Thoracic aorta (tissue), 2 donors: ENCODE measurements at regions not wholly inside any gene's neighbourhood (a gene's known extent, or its start where the extent isn't known, plus 50 kb on each side); places are given as distances from the start of the nearest gene placed in this dataset.

ENCODE experiments used
- ATAC-seq: fragments of 150-250 bp; one replicate; pipeline ENCODE4 v1.8.0; 2017; ENCODE audit warnings: low read depth; ENCODE audit not compliant: insufficient number of reproducible peaks, low FRiP score
- DNase-seq: peaks from one replicate; pipeline ENCODE4 v3.0.0-alpha.2; 2020; ENCODE audit warnings: low spot score
- H3K27ac ChIP-seq, 2 donors: fragments of 200-600 bp; sonication (generic); 1 replicate in 1 of 2; 2 replicates in 1 of 2; pipeline ENCODE4 v1.5.1; 2016; ENCODE audit warnings: mild to moderate bottlenecking in 2 of 2, moderate library complexity in 2 of 2
- H3K27me3 ChIP-seq: fragments of 200-600 bp; sonication (generic); replicated peaks from 2 replicates; pipeline ENCODE4 v1.6.0; 2016; ENCODE audit warnings: mild to moderate bottlenecking; ENCODE audit not compliant: insufficient read depth
- H3K36me3 ChIP-seq: fragments of 200-600 bp; sonication (generic); one replicate; pipeline ENCODE4 v1.5.1; 2016
- H3K4me1 ChIP-seq, 2 donors: fragments of 200-600 bp; sonication (generic); 1 replicate in 1 of 2; 2 replicates in 1 of 2; pipeline versions ENCODE4 v1.5.1 to v1.6.0; 2016; ENCODE audit warnings: low read depth in 2 of 2, mild to moderate bottlenecking in 1 of 2; ENCODE audit not compliant: control insufficient read depth in 1 of 2
- H3K4me3 ChIP-seq: fragments of 200-600 bp; sonication (generic); 2 replicates; pipeline ENCODE4 v1.5.1; 2016; ENCODE audit warnings: mild to moderate bottlenecking
- H3K9me3 ChIP-seq: fragments of 200-600 bp; sonication (generic); 2 replicates; pipeline ENCODE4 v1.5.1; 2016
- CTCF ChIP-seq: fragments of 200-600 bp; sonication (generic); IDR thresholded peaks from one replicate; pipeline ENCODE4 v1.5.1; 2019; ENCODE audit warnings: antibody characterized with exemption

DNA sequence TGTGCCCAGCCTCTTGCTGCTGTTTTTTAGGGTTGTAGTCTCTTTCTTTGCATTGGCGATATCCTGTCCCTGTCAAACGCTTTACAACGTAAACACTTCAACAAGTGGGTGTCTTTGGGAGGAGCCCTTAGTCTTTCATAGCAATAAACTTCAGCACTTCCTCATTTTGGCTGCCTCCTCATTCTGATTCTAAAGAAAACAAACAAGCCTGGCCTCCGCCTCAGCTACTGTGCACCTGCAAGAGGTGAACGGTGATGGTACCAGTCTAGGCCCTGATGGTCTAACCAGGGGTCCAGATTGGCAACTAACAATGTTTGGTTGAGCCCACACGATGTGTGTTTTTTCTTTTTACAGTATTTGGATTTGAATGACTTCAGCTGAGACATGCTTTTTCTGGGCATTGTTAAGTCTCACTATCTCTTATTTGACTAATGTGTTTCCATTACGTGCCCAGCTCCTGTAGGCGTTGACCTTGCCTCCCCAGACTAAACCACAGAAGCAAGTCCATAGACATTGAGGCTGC, 53.2 kb upstream of the CUL3 start:
- Histone ChIP-seq H3K27me3 (no peaks in the 10 kb centered on the region), H3K4me3 (no peak overlapping the region), H3K9me3 (no peaks in the 10 kb centered on the region), H3K36me3 (no peaks in the 10 kb centered on the region), H3K27ac (no peak overlapping the region), H3K4me1 (no peaks in the 10 kb centered on the region)
- DNase-seq: no peak
- ATAC-seq: no peak
- TF ChIP-seq CTCF: no peak
